ENCODE measurements at regions not wholly inside any gene's neighbourhood (a gene's known extent, or its start where the extent isn't known, plus 50 kb on each side); places are given as distances from the start of the nearest gene placed in this dataset.

- Histone ChIP-seq H3K4me3 (replicated peaks in 1 of 3; ENCODE audit: insufficient read depth in 1 of 3, low read depth in 1 of 3, low read length in 3 of 3) (no peak overlapping the region), H4K20me1 (replicated peaks; ENCODE audit: control insufficient read depth, extremely low read depth, insufficient read depth, low read length) (no peaks in the 10 kb centered on the region), H3K79me2 (ENCODE audit: control insufficient read depth, insufficient read depth, low read length) (no peaks in the 10 kb centered on the region), H3K27me3 (ENCODE audit: control insufficient read depth in 2 of 2, insufficient read depth in 2 of 2, low read length in 2 of 2) (no peaks in the 10 kb centered on the region), H3K9ac (replicated peaks; ENCODE audit: extremely low read depth, insufficient read depth, low read length) (no peak overlapping the region), H2AFZ (ENCODE audit: low read depth, low read length) (no peak overlapping the region), H3K27ac (ENCODE audit: insufficient read depth, low read depth, low read length) (no peak overlapping the region), H3K4me2 (ENCODE audit: insufficient read depth, low read length) (no peak overlapping the region), H3K36me3 (ENCODE audit: control insufficient read depth in 2 of 2, extremely low read depth in 1 of 2, insufficient read depth in 2 of 2, low read length in 2 of 2) (no peaks in the 10 kb centered on the region), H3K9me3 (replicated peaks; ENCODE audit: control insufficient read depth, insufficient read depth, low read length) (no peaks in the 10 kb centered on the region), H3K4me1 (ENCODE audit: control insufficient read depth, extremely low read depth, insufficient read depth, low read length) (no peaks in the 10 kb centered on the region), H3K9me1 (replicated peaks; ENCODE audit: control insufficient read depth, extremely low read depth, insufficient read depth, low read length) (no peaks in the 10 kb centered on the region)
- intact Hi-C loops (cut with micrococcal nuclease) (no loop called here), dilution Hi-C loops (cut with MboI; ENCODE audit: extremely low pct_ligation_motif_present, low sequenced_read_pairs) (no loop called here)
- BruUV-seq (replicated peaks): no TSS peak
- TF ChIP-seq JUN (IDR thresholded peaks at IDR 0.05; ENCODE audit: borderline replicate concordance, insufficient read depth, insufficient read length, low read depth) (no peak), EZH2 (IDR thresholded peaks at IDR 0.05; ENCODE audit: borderline replicate concordance, low read depth, low read length, severe bottlenecking) (no peak), POLR2A (IDR thresholded peaks at IDR 0.05; ENCODE audit: low read depth, low read length) (no peak), MYC (IDR thresholded peaks at IDR 0.05; ENCODE audit: low read depth, low read length) (no peak)
- CTCF ChIA-PET: interaction anchor here (1.0 to 2.1 kb wide), 2 partner anchors 9 to 251 kb away, joined by 3 to 6 read pairs; no protein-coding TSS in a partner anchor
- DNase-seq (ENCODE audit: low read depth, low spot score) (no peak), FAIRE-seq (peak; percentile 33)
- POLR2A ChIA-PET: no interaction called here
These were observed 328.0 kb upstream of the RGS6 start for GRCh38 chr14:71604231-71604630.

- H3K4me2 ChIP-seq (ENCODE audit: insufficient read depth, low read length): no peak overlapping the region
- no peak for FAIRE-seq
- no peak overlapping the region for H3K9ac ChIP-seq (replicated peaks; ENCODE audit: extremely low read depth, insufficient read depth, low read length)
- H2AFZ ChIP-seq (ENCODE audit: low read depth, low read length): no peak overlapping the region
- no peaks in the 10 kb centered on the region for H3K4me1 ChIP-seq (ENCODE audit: control insufficient read depth, extremely low read depth, insufficient read depth, low read length)
- H3K9me3 ChIP-seq (replicated peaks; ENCODE audit: control insufficient read depth, insufficient read depth, low read length): no peaks in the 10 kb centered on the region
- dilution Hi-C loops (cut with MboI; ENCODE audit: extremely low pct_ligation_motif_present, low sequenced_read_pairs) (no loop called here), intact Hi-C loops (cut with micrococcal nuclease) (no loop called here)
- H3K9me1 ChIP-seq (replicated peaks; ENCODE audit: control insufficient read depth, extremely low read depth, insufficient read depth, low read length): no peaks in the 10 kb centered on the region
- H3K79me2 ChIP-seq (ENCODE audit: control insufficient read depth, insufficient read depth, low read length): no peaks in the 10 kb centered on the region
- ChIA-PET CTCF (no interaction called here), POLR2A (no interaction called here)
- BruUV-seq (replicated peaks): no TSS peak
- no peak overlapping the region for H3K4me3 ChIP-seq (replicated peaks in 1 of 3; ENCODE audit: insufficient read depth in 1 of 3, low read depth in 1 of 3, low read length in 3 of 3)
- no peaks in the 10 kb centered on the region for H4K20me1 ChIP-seq (replicated peaks; ENCODE audit: control insufficient read depth, extremely low read depth, insufficient read depth, low read length)
- H3K36me3 ChIP-seq (ENCODE audit: control insufficient read depth in 2 of 2, extremely low read depth in 1 of 2, insufficient read depth in 2 of 2, low read length in 2 of 2): no peaks in the 10 kb centered on the region
- DNase-seq (ENCODE audit: low read depth, low spot score): no peak
- H3K27me3 ChIP-seq (ENCODE audit: control insufficient read depth in 2 of 2, insufficient read depth in 2 of 2, low read length in 2 of 2): no peaks in the 10 kb centered on the region
- no peak overlapping the region for H3K27ac ChIP-seq (ENCODE audit: insufficient read depth, low read depth, low read length)
- TF ChIP-seq POLR2AphosphoS5 (IDR thresholded peaks at IDR 0.05; ENCODE audit: insufficient read depth, low read depth, low read length) (no peak), FOS (IDR thresholded peaks at IDR 0.05; ENCODE audit: borderline replicate concordance, insufficient read depth, low read length) (no peak), GATA2 (IDR thresholded peaks at IDR 0.05; ENCODE audit: insufficient read depth, insufficient read length, low read depth, low read length) (no peak), POLR2A (IDR thresholded peaks at IDR 0.05; ENCODE audit: low read depth, low read length) (no peak)
These were observed 326.2 kb upstream of the RGS6 start for GRCh38 chr14:71606064-71606463.
